Ovary (tissue), 7 donors: ENCODE measurements at regions not wholly inside any gene's neighbourhood (a gene's known extent, or its start where the extent isn't known, plus 50 kb on each side); places are given as distances from the start of the nearest gene placed in this dataset.

ENCODE experiments used
- DNase-seq, 5 donors: peaks; one replicate each; pipeline ENCODE4 v3.0.0-alpha.2; 2019 to 2020
- H3K27ac ChIP-seq, 2 donors: fragments of 200-600 bp; one replicate each; pipeline versions ENCODE4 v1.5.1 to v1.8.0; 2019 to 2022
- H3K27me3 ChIP-seq: fragments of 200-600 bp; one replicate; pipeline ENCODE4 v1.8.0; 2022
- H3K36me3 ChIP-seq: fragments of 200-600 bp; sonication (generic); one replicate; pipeline ENCODE4 v1.5.1; 2019
- H3K4me1 ChIP-seq: one replicate; pipeline ENCODE4 v1.8.1; 2013; ENCODE audit warnings: mild to moderate bottlenecking, moderate library complexity; ENCODE audit not compliant: insufficient read depth
- H3K4me3 ChIP-seq: fragments of 200-600 bp; sonication (generic); one replicate; pipeline ENCODE4 v1.5.1; 2017
- H3K9me3 ChIP-seq, 2 donors: fragments of 200-600 bp in 1 of 2; sonication (generic) in 1 of 2; one replicate each; pipeline versions ENCODE4 v1.5.1 to v1.8.1; 2013 to 2019; ENCODE audit warnings: mild to moderate bottlenecking in 1 of 2, moderate library complexity in 1 of 2
- CTCF ChIP-seq, 3 donors: fragments of 450-650 bp in 2 of 3; fragments of 200-600 bp in 1 of 3; IDR thresholded peaks; one replicate each; pipeline versions ENCODE4 v1.5.1 to v1.8.0; 2016 to 2022; ENCODE audit warnings: antibody characterized with exemption in 3 of 3, mild to moderate bottlenecking in 1 of 3
- EP300 ChIP-seq: sonication (generic); formaldehyde crosslinking; IDR thresholded peaks from one replicate; pipeline ENCODE4 v1.6.1; 2017; ENCODE audit warnings: antibody characterized with exemption
- POLR2A ChIP-seq: fragments of 450-650 bp; IDR thresholded peaks from one replicate; pipeline ENCODE4 v1.6.1; 2017; ENCODE audit warnings: antibody characterized with exemption, mild to moderate bottlenecking, moderate library complexity
- WGBS, 3 donors: extraction: QIAGEN DNeasy Blood & Tissue Kit in 1 of 3; methylation state at CpG; one replicate each; pipeline versions ENCODE4 v1.1.5 to v1.1.7; 2013 to 2017; 5-methylcytosine and 5-hydroxymethylcytosine counted together
- intact Hi-C, 4 donors: fragments of 100-400 bp; cut with DNase I; formaldehyde crosslinking; loops; one replicate each; pipeline versions ENCODE4 v1.11.0 to v1.15.1; 2022 to 2023
- donor health status: DM: no; HTN: no; CAD: no; lungs with moderate emphysema.
- donor health status: DM: no; HTN: no; CAD: no.
- donor health status: Bipolar disorder and iron deficiency.
- donor health status: DM: no; HTN: no; CAD: no.
- donor health status: DM: yes; HTN: yes; CAD: no.

- no peak overlapping the region for H3K27ac ChIP-seq
- H3K27me3 ChIP-seq: no peaks in the 10 kb centered on the region
- H3K9me3 ChIP-seq: no peaks in the 10 kb centered on the region
- no peaks in the 10 kb centered on the region for H3K36me3 ChIP-seq
- DNase-seq: no peak
- no peak overlapping the region for H3K4me3 ChIP-seq
- H3K4me1 ChIP-seq: no peaks in the 10 kb centered on the region
- TF ChIP-seq CTCF (IDR thresholded peaks at IDR 0.05) (no peak), POLR2A (no peak), EP300 (no peak)
- WGBS, 3 donors: 67 to 70% (median 68%) methylated on average over 7 of the region's 7 CpGs
- intact Hi-C loops: no loop called here
Observed at GRCh38 chr11:31863170-31863832, 52.2 kb upstream of the PAX6 start.

DNA sequence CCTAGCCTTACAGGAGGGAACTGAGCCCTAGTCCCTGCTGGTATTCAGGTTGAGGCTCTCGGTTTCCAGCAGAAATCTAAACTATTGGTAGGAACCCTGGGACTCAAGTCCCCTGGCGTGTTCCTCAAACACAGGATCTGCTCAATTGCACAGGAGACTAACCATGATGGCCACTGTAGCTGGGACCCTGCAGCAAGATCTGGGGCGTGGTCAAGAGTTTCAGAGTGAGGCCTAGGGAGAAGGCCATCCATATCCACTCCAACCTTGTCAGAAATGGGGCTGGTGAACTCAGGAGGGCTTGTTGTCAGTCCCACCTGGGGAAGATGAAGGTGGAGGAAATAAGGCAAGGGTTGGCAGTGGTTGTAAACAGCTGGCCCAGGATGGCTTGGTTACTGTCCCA lies 49.9 kb upstream of the PAX6 start:
- Histone ChIP-seq H3K27ac (no peak overlapping the region), H3K9me3 (no peaks in the 10 kb centered on the region), H3K36me3 (no peaks in the 10 kb centered on the region), H3K4me3 (no peak overlapping the region), H3K4me1 (no peaks in the 10 kb centered on the region), H3K27me3 (no peaks in the 10 kb centered on the region)
- TF ChIP-seq CTCF (IDR thresholded peaks at IDR 0.05) (no peak), EP300 (no peak), POLR2A (no peak)
- intact Hi-C loops: no loop called here
- DNase-seq: no peak
- WGBS, 3 donors: 81 to 89% (median 83%) methylated on average over 3 of the region's 3 CpGs
